Panc1 (cell line): ENCODE measurements at regions not wholly inside any gene's neighbourhood (a gene's known extent, or its start where the extent isn't known, plus 50 kb on each side); places are given as distances from the start of the nearest gene placed in this dataset.

Experiments
- CTCF ChIP-seq: fragments of 450-650 bp; IDR thresholded peaks from 2 replicates; pipeline ENCODE4 v1.5.1; 2017; ENCODE audit warnings: mild to moderate bottlenecking
- POLR2AphosphoS5 ChIP-seq: IDR thresholded peaks from 2 replicates; pipeline ENCODE4 v1.6.1; 2012; ENCODE audit warnings: mild to moderate bottlenecking, low read depth, low read length, moderate library complexity
- REST ChIP-seq, 2 experiments: IDR thresholded peaks; 2 replicates each; pipeline ENCODE4 v1.6.1; 2011 to 2012; ENCODE audit warnings: low read depth in 2 of 2, control low read depth in 1 of 2, low read length in 1 of 2, mild to moderate bottlenecking in 1 of 2, moderate library complexity in 1 of 2; ENCODE audit not compliant: insufficient read depth in 1 of 2
- SIN3A ChIP-seq: IDR thresholded peaks from 2 replicates; pipeline ENCODE4 v1.6.1; 2012; ENCODE audit warnings: low read depth, mild to moderate bottlenecking, low read length, moderate library complexity, borderline replicate concordance; ENCODE audit not compliant: insufficient read depth
- TCF7L2 ChIP-seq: IDR thresholded peaks from 2 replicates; pipeline ENCODE4 v1.6.1; 2011; ENCODE audit warnings: mild to moderate bottlenecking, low read depth, low read length, inconsistent platforms

- TF ChIP-seq CTCF: no peak
- TF ChIP-seq REST (IDR thresholded peaks at IDR 0.05; ENCODE audit: insufficient read depth in 1 of 2, low read depth in 2 of 2, low read length in 1 of 2): no peak
- no peak for TF ChIP-seq POLR2AphosphoS5
- TF ChIP-seq TCF7L2: no peak
- TF ChIP-seq SIN3A: no peak
These were observed 337.4 kb upstream of the ATP10B start for GRCh38 chr5:161189452-161189851.
